ENCODE measurements at regions not wholly inside any gene's neighbourhood (a gene's known extent, or its start where the extent isn't known, plus 50 kb on each side); places are given as distances from the start of the nearest gene placed in this dataset.

DNA sequence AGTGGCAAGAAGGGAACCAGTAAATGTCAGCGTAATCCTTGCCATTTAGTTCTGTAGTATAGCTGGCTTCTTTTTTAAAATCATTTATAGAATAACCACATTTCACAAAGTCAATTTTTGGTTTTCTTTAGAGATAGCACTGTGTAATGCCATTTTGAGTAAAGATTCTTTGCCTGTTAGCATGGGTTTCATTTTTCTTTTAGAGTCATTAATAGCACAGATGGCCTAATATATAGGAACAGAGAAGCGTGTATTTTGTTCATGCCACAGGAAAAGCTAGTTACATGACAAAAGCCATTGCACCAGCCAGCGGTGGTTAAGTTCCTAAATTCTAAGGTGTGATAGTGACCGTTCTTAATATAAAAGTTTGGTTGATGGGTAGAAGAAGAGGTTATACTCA is 1363.9 kb downstream of the MAT2B start:
- intact Hi-C loops (cut with micrococcal nuclease), result no loop called here

DNA sequence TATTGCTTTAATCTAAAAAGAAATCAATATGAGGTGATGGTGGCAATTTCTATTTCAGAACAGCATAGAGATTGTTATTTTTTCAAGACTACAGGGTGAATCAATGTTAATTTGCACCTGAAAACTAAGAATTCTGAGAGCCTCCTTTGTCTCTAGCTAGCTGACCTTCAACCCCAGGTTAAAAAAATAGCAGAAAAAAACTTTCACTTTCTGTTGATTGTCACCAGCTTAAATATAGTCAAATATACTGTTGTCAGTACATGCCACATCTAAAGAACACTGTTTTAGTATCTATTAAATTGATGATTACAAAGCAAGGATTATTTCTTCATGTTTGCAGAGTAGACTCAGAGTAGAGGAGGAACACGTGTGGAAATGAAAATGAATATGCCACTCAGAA is 1371.4 kb downstream of the MAT2B start:
- Histone ChIP-seq H3K27ac (ENCODE audit: low read depth, low read length) (no peak overlapping the region), H3K4me1 (ENCODE audit: insufficient read depth, low read length) (no peaks in the 10 kb centered on the region), H3K4me3 (ENCODE audit: low read length in 2 of 2) (no peak overlapping the region), H3K36me3 (ENCODE audit: insufficient read depth, low read length) (no peaks in the 10 kb centered on the region), H3K9me3 (ENCODE audit: control insufficient read depth in 1 of 2, low read length in 2 of 2) (peaks cover 0 to 3% of the 10 kb centered on the region in 2 donors), H3K27me3 (ENCODE audit: insufficient read depth, low read length) (no peaks in the 10 kb centered on the region)
- no peak overlapping the region for H3K4me3 Mint-ChIP-seq
- POLR2A ChIA-PET (ENCODE audit: partially characterized antibody), result no interaction called here
- no peaks in the 10 kb centered on the region for H3K4me1 Mint-ChIP-seq
- intact Hi-C loops (cut with micrococcal nuclease), result no loop called here
- CTCF ChIA-PET (ENCODE audit: partially characterized antibody), result no interaction called here
- no peaks in the 10 kb centered on the region for H3K36me3 Mint-ChIP-seq
- no peak for DNase-seq
- no peak overlapping the region for H3K27ac Mint-ChIP-seq
- H3K9me3 Mint-ChIP-seq, result peaks cover 2 to 16% (median 7%) of the 10 kb centered on the region in 8 donors
- no peaks in the 10 kb centered on the region for H3K27me3 Mint-ChIP-seq

More for the DNA sequence above, 1363.9 kb downstream of the MAT2B start:
- Mint-ChIP-seq H3K9me3 (peaks cover 0 to 28% (median 6%) of the 10 kb centered on the region in 8 donors), H3K27ac (no peak overlapping the region), H3K36me3 (no peaks in the 10 kb centered on the region), H3K27me3 (no peaks in the 10 kb centered on the region), H3K4me3 (no peak overlapping the region), H3K4me1 (no peaks in the 10 kb centered on the region)
- CTCF ChIA-PET (ENCODE audit: partially characterized antibody), result no interaction called here
- Histone ChIP-seq H3K27ac (ENCODE audit: low read depth, low read length) (no peak overlapping the region), H3K4me3 (ENCODE audit: low read length in 2 of 2) (no peak overlapping the region), H3K9me3 (ENCODE audit: control insufficient read depth in 1 of 2, low read length in 2 of 2) (no peaks in the 10 kb centered on the region), H3K4me1 (ENCODE audit: insufficient read depth, low read length) (no peaks in the 10 kb centered on the region), H3K36me3 (ENCODE audit: insufficient read depth, low read length) (no peaks in the 10 kb centered on the region), H3K27me3 (ENCODE audit: insufficient read depth, low read length) (no peaks in the 10 kb centered on the region)
- no peak for DNase-seq
- POLR2A ChIA-PET (ENCODE audit: partially characterized antibody), result no interaction called here

DNA sequence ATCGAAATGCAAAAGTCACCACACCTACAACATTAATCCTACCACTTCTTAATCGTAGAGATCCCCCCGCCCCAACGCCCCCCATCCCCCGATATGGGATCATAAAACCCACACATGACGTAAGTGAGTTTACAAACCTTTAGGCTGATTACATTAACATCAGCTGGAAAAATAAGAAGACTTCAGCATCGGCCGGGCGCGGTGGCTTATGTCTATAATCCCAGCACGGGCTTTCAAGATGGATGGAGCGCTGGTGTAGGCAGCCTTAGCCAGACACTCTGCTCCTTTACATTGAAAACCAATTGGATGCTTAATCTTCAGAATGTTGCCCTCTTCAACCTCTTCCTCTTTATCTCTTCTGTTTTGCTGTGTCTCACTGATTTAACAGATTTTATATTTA is 1376.0 kb downstream of the MAT2B start:
- CTCF ChIA-PET (ENCODE audit: partially characterized antibody), result no interaction called here
- intact Hi-C loops (cut with micrococcal nuclease), result no loop called here
- Mint-ChIP-seq H3K27me3 (no peaks in the 10 kb centered on the region), H3K36me3 (no peaks in the 10 kb centered on the region), H3K4me3 (no peak overlapping the region), H3K27ac (no peak overlapping the region), H3K9me3 (peaks cover 0 to 16% (median 9%) of the 10 kb centered on the region in 8 donors), H3K4me1 (no peaks in the 10 kb centered on the region)
- POLR2A ChIA-PET (ENCODE audit: partially characterized antibody), result no interaction called here
- H3K27me3 ChIP-seq (ENCODE audit: insufficient read depth, low read length), result no peaks in the 10 kb centered on the region
- peaks cover 0 to under 1% of the 10 kb centered on the region in 2 donors for H3K9me3 ChIP-seq (ENCODE audit: control insufficient read depth in 1 of 2, low read length in 2 of 2)
- DNase-seq, result no peak
- H3K4me3 ChIP-seq (ENCODE audit: low read length in 2 of 2), result no peak overlapping the region
- no peak overlapping the region for H3K27ac ChIP-seq (ENCODE audit: low read depth, low read length)
- no peaks in the 10 kb centered on the region for H3K4me1 ChIP-seq (ENCODE audit: insufficient read depth, low read length)
- no peaks in the 10 kb centered on the region for H3K36me3 ChIP-seq (ENCODE audit: insufficient read depth, low read length)

DNA sequence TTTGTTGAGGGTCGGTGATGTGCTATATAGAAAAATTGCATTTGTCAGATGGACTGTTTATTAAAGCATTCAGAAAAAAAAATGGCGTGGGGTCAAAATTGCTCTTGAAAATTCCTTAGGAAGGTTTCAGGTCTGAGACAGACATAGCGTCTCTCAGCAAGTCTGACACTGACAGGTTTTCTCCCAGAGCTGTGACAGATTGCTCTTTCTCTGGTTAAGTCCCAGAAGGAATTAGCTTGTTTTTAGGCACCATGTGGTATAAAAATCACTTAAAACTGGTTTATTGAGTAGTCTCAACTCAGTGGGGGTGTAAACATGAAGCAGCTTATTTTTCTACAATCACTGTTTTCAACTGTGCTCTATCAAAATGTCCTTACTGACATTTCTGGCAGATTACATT is 1379.8 kb downstream of the MAT2B start:
- peaks cover 0 to 13% (median 7%) of the 10 kb centered on the region in 8 donors for H3K9me3 Mint-ChIP-seq
- no peaks in the 10 kb centered on the region for H3K27me3 Mint-ChIP-seq
- Histone ChIP-seq H3K9me3 (ENCODE audit: control insufficient read depth in 1 of 2, low read length in 2 of 2) (no peaks in the 10 kb centered on the region), H3K36me3 (ENCODE audit: insufficient read depth, low read length) (no peaks in the 10 kb centered on the region), H3K27me3 (ENCODE audit: insufficient read depth, low read length) (no peaks in the 10 kb centered on the region), H3K4me3 (ENCODE audit: low read length in 2 of 2) (no peak overlapping the region), H3K27ac (ENCODE audit: low read depth, low read length) (no peak overlapping the region), H3K4me1 (ENCODE audit: insufficient read depth, low read length) (no peaks in the 10 kb centered on the region)
- intact Hi-C loops (cut with micrococcal nuclease), result no loop called here
- ChIA-PET CTCF (ENCODE audit: partially characterized antibody) (no interaction called here), POLR2A (ENCODE audit: partially characterized antibody) (no interaction called here)
- H3K4me3 Mint-ChIP-seq, result no peak overlapping the region
- no peak for DNase-seq
- no peak overlapping the region for H3K27ac Mint-ChIP-seq
- H3K4me1 Mint-ChIP-seq, result no peaks in the 10 kb centered on the region
- H3K36me3 Mint-ChIP-seq, result no peaks in the 10 kb centered on the region

DNA sequence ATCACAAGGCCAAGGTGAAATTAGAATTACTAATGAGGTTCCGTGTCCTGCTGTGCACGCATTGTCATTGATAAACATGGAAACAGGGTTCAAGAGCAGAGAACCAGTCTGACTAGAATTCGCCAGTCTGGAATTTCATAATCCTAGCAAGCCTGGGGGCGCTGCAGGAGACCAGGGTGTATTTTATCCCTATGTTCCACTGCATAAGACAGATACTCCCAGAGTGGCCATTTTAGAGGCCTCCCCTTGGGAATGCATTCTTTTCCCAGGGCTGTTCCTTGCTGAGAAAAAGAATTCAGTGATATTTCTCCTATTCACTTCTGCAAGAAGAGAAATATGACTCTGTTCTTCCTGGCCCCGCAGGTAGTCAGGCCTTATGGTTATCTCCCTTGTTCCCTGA is 1387.7 kb downstream of the MAT2B start:
- H3K27ac Mint-ChIP-seq, result no peak overlapping the region
- Histone ChIP-seq H3K9me3 (ENCODE audit: control insufficient read depth in 1 of 2, low read length in 2 of 2) (no peaks in the 10 kb centered on the region), H3K36me3 (ENCODE audit: insufficient read depth, low read length) (no peaks in the 10 kb centered on the region), H3K27me3 (ENCODE audit: insufficient read depth, low read length) (no peaks in the 10 kb centered on the region), H3K4me3 (ENCODE audit: low read length in 2 of 2) (no peak overlapping the region), H3K27ac (ENCODE audit: low read depth, low read length) (no peak overlapping the region), H3K4me1 (ENCODE audit: insufficient read depth, low read length) (no peaks in the 10 kb centered on the region)
- H3K27me3 Mint-ChIP-seq, result no peaks in the 10 kb centered on the region
- ChIA-PET POLR2A (ENCODE audit: partially characterized antibody) (no interaction called here), CTCF (ENCODE audit: partially characterized antibody) (no interaction called here)
- no peaks in the 10 kb centered on the region for H3K4me1 Mint-ChIP-seq
- DNase-seq, result no peak
- intact Hi-C loops (cut with micrococcal nuclease), result no loop called here
- peaks cover 0 to 1% of the 10 kb centered on the region in 2 donors for H3K36me3 Mint-ChIP-seq
- peaks cover 0 to 17% (median 12%) of the 10 kb centered on the region in 8 donors for H3K9me3 Mint-ChIP-seq
- no peak overlapping the region for H3K4me3 Mint-ChIP-seq

DNA sequence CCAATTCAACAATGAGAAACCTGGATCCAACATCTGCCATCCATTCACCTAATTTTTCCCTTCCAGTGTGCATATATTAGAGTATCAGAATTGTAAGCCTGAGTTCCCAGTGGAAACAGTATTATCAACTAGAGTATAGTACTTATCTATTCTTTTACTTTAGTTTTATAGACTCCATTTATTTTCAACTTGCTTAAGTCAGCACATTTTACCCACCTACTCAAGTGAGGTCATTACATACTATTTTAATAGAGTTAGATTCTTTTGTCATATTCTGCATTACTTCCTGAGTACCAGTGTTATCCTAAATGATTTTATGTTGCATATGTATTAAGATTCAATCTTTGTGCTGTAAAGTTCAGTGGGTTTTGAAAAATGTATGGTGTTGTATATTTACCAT is 1393.3 kb downstream of the MAT2B start:
- Mint-ChIP-seq H3K4me3 (no peak overlapping the region), H3K36me3 (no peaks in the 10 kb centered on the region), H3K4me1 (no peaks in the 10 kb centered on the region), H3K9me3 (peaks cover 0 to 30% (median 14%) of the 10 kb centered on the region in 8 donors), H3K27me3 (no peaks in the 10 kb centered on the region), H3K27ac (no peak overlapping the region)
- no peaks in the 10 kb centered on the region for H3K4me1 ChIP-seq (ENCODE audit: insufficient read depth, low read length)
- no peaks in the 10 kb centered on the region for H3K9me3 ChIP-seq (ENCODE audit: control insufficient read depth in 1 of 2, low read length in 2 of 2)
- CTCF ChIA-PET (ENCODE audit: partially characterized antibody), result no interaction called here
- POLR2A ChIA-PET (ENCODE audit: partially characterized antibody), result no interaction called here
- no peak for DNase-seq
- H3K27ac ChIP-seq (ENCODE audit: low read depth, low read length), result no peak overlapping the region
- no peak overlapping the region for H3K4me3 ChIP-seq (ENCODE audit: low read length in 2 of 2)
- intact Hi-C loops (cut with micrococcal nuclease), result no loop called here
- no peaks in the 10 kb centered on the region for H3K36me3 ChIP-seq (ENCODE audit: insufficient read depth, low read length)
- H3K27me3 ChIP-seq (ENCODE audit: insufficient read depth, low read length), result no peaks in the 10 kb centered on the region

DNA sequence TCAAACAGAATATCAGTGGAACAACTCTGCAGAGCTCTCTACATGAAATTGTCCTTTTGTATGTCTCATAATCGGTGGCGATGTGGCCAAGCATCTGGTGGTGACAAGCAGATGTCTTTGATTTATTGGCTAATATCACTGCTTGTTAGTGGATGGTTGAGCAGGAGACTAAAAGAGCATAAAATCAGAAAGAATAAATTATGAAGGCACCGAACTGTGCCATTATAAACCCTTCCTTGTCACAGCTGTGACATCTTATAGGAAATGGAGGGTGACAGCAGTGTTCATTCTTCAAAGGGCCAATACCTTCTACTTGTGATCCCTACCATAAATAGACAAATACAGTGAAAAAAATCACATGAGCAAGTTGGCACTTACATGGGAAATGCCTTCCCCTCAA is 1404.3 kb downstream of the MAT2B start:
- no peaks in the 10 kb centered on the region for H3K9me3 ChIP-seq (ENCODE audit: control insufficient read depth in 1 of 2, low read length in 2 of 2)
- H3K4me3 ChIP-seq (ENCODE audit: low read length in 2 of 2), result no peak overlapping the region
- POLR2A ChIA-PET (ENCODE audit: partially characterized antibody), result no interaction called here
- no peaks in the 10 kb centered on the region for H3K36me3 Mint-ChIP-seq
- H3K27me3 Mint-ChIP-seq, result no peaks in the 10 kb centered on the region
- no peaks in the 10 kb centered on the region for H3K36me3 ChIP-seq (ENCODE audit: insufficient read depth, low read length)
- no peak overlapping the region for H3K27ac ChIP-seq (ENCODE audit: low read depth, low read length)
- H3K4me3 Mint-ChIP-seq, result no peak overlapping the region
- no peaks in the 10 kb centered on the region for H3K27me3 ChIP-seq (ENCODE audit: insufficient read depth, low read length)
- peaks cover 0 to 14% (median 6%) of the 10 kb centered on the region in 8 donors for H3K9me3 Mint-ChIP-seq
- H3K4me1 Mint-ChIP-seq, result no peaks in the 10 kb centered on the region
- no peak overlapping the region for H3K27ac Mint-ChIP-seq
- no peak for DNase-seq
- H3K4me1 ChIP-seq (ENCODE audit: insufficient read depth, low read length), result no peaks in the 10 kb centered on the region
- intact Hi-C loops (cut with micrococcal nuclease), result no loop called here
- CTCF ChIA-PET (ENCODE audit: partially characterized antibody), result no interaction called here

DNA sequence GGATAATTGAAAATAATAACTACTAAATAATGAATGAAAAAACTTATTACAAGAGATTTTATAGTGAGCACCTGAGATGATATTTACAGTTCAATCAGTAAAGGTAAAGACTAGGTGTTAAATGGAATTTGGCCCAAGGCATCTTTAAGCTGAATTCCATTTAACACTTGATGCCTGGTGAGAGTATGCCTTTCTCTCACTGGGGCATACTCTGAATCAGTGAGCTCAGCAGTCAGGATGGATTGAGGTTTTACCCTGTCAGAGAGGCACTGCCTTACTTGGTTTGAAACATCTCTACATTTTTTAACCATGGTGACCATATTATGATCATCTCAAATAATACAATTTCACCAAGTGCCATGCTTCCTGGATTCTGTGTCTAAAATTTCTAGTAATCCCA is 1416.3 kb downstream of the MAT2B start:
- intact Hi-C loops (cut with micrococcal nuclease), result no loop called here
- no peaks in the 10 kb centered on the region for H3K27me3 ChIP-seq (ENCODE audit: insufficient read depth, low read length)
- Mint-ChIP-seq H3K4me1 (peaks cover 0 to 1% (median 0%) of the 10 kb centered on the region in 4 donors), H3K36me3 (peaks cover 0 to 1% of the 10 kb centered on the region in 2 donors), H3K27ac (no peak overlapping the region), H3K9me3 (peaks cover 5 to 35% (median 26%) of the 10 kb centered on the region in 8 donors), H3K4me3 (no peak overlapping the region), H3K27me3 (no peaks in the 10 kb centered on the region)
- ChIA-PET POLR2A (ENCODE audit: partially characterized antibody) (no interaction called here), CTCF (ENCODE audit: partially characterized antibody) (no interaction called here)
- no peak overlapping the region for H3K27ac ChIP-seq (ENCODE audit: low read depth, low read length)
- no peak for DNase-seq
- H3K4me3 ChIP-seq (ENCODE audit: low read length in 2 of 2), result no peak overlapping the region
- H3K4me1 ChIP-seq (ENCODE audit: insufficient read depth, low read length), result no peaks in the 10 kb centered on the region
- H3K36me3 ChIP-seq (ENCODE audit: insufficient read depth, low read length), result no peaks in the 10 kb centered on the region
- no peaks in the 10 kb centered on the region for H3K9me3 ChIP-seq (ENCODE audit: control insufficient read depth in 1 of 2, low read length in 2 of 2)

Data from CD4-positive, alpha-beta memory T cell (primary cell).